A549 (cell line): ENCODE measurements at regions not wholly inside any gene's neighbourhood (a gene's known extent, or its start where the extent isn't known, plus 50 kb on each side); places are given as distances from the start of the nearest gene placed in this dataset.

ENCODE experiments used
- ATAC-seq, 2 experiments: fragments of 200-7000 bp in 1 of 2; fragments of >200 bp in 1 of 2; cut with Nextera tagmentation in 1 of 2; cut with Tn5 transposase in 1 of 2; 3 replicates each; pipeline versions ENCODE4 v1.8.0 to v1.9.1; 2018 to 2020; ENCODE audit warnings: mild to moderate bottlenecking in 1 of 2, moderate library complexity in 1 of 2
- CTCF ChIA-PET: fragments of 300-600 bp; sonication (Branson Sonifier 250); formaldehyde crosslinking; extraction: SDS; loops from one replicate; lab custom pipeline; 2021; ENCODE audit warnings: antibody characterized with exemption, inconsistent platforms; lab: Yijun Ruan, JAX
- POLR2A ChIA-PET: fragments of 350-600 bp; formaldehyde crosslinking; extraction: SDS; loops from one replicate; lab custom pipeline; 2021; ENCODE audit warnings: antibody characterized with exemption, inconsistent platforms; lab: Yijun Ruan, JAX
- DNase-seq, 2 experiments: peaks; one replicate each; pipeline versions ENCODE4 v3.0.0 to v3.0.0-alpha.2; 2011 to 2016; ENCODE audit warnings: low read depth in 1 of 2, low spot score in 1 of 2
- FAIRE-seq: peaks from 2 replicates; lab custom pipeline; 2011; peaks lifted over from hg19 to GRCh38; lab: Jason Lieb, UNC
- H3K27ac ChIP-seq, 2 experiments: fragments of >200 bp; sonication (Bioruptor Twin); formaldehyde crosslinking; 3 replicates each; pipeline ENCODE4 v1.5.1; 2016 to 2017
- H3K4me1 ChIP-seq: fragments of >200 bp; sonication (Bioruptor Twin); formaldehyde crosslinking; 3 replicates; pipeline ENCODE4 v1.6.1; 2016
- H3K4me2 ChIP-seq: fragments of >200 bp; sonication (Bioruptor Twin); formaldehyde crosslinking; 3 replicates; pipeline ENCODE4 v1.6.1; 2016
- H3K4me3 ChIP-seq: fragments of >200 bp; sonication (Bioruptor Twin); formaldehyde crosslinking; 3 replicates; pipeline ENCODE4 v1.5.1; 2016
- H3K9me3 ChIP-seq: fragments of >200 bp; sonication (Bioruptor Twin); formaldehyde crosslinking; 3 replicates; pipeline ENCODE4 v1.6.1; 2016
- ATOH8 ChIP-seq: fragments of 250-450 bp; sonication (Bioruptor Pico); IDR thresholded peaks from 2 replicates; pipeline ENCODE4 v1.5.0; 2020; ENCODE audit warnings: low read depth, mild to moderate bottlenecking, moderate library complexity
- CBX8 ChIP-seq: fragments of 200-600 bp; sonication (generic); IDR thresholded peaks from 2 replicates; pipeline ENCODE4 v1.6.1; 2016
- CEBPB ChIP-seq, 2 experiments: fragments of >200 bp in 1 of 2; sonication (Bioruptor Twin) in 1 of 2; formaldehyde crosslinking in 1 of 2; IDR thresholded peaks; 2 replicates each; pipeline ENCODE4 v1.6.1; 2012 to 2016
- CHD4 ChIP-seq: fragments of 200-600 bp; sonication (generic); IDR thresholded peaks from 2 replicates; pipeline ENCODE4 v1.6.1; 2016; ENCODE audit warnings: antibody characterized with exemption, mild to moderate bottlenecking, borderline replicate concordance
- ESRRA ChIP-seq: fragments of 150-350 bp; IDR thresholded peaks from 2 replicates; pipeline ENCODE4 v1.6.1; 2014; ENCODE audit warnings: mild to moderate bottlenecking, low read length, borderline replicate concordance
- FOSB ChIP-seq: fragments of 250-450 bp; sonication (Bioruptor Pico); IDR thresholded peaks from 2 replicates; pipeline ENCODE4 v1.5.0; 2020; ENCODE audit warnings: mild to moderate bottlenecking, moderate library complexity
- FOSL2 ChIP-seq, 2 experiments: fragments of 450-650 bp in 1 of 2; fragments of >200 bp in 1 of 2; sonication (Bioruptor Twin) in 1 of 2; formaldehyde crosslinking; IDR thresholded peaks; 2 replicates each; pipeline versions ENCODE4 v1.5.0 to v1.6.1; 2016 to 2020; ENCODE audit warnings: mild to moderate bottlenecking in 1 of 2, moderate library complexity in 1 of 2
- FOXS1 ChIP-seq: fragments of 250-450 bp; sonication (Bioruptor Pico); IDR thresholded peaks from 2 replicates; pipeline ENCODE4 v1.5.0; 2020; ENCODE audit warnings: mild to moderate bottlenecking, moderate library complexity
- HOXA7 ChIP-seq: fragments of 250-450 bp; sonication (Bioruptor Pico); IDR thresholded peaks from 2 replicates; pipeline ENCODE4 v1.5.0; 2020; ENCODE audit warnings: mild to moderate bottlenecking, moderate library complexity
- HOXB13 ChIP-seq: fragments of 250-450 bp; sonication (Bioruptor Pico); IDR thresholded peaks from 2 replicates; pipeline ENCODE4 v1.5.0; 2020; ENCODE audit warnings: low read depth, mild to moderate bottlenecking, moderate library complexity
- JUN ChIP-seq, 2 experiments: fragments of >200 bp; sonication (Bioruptor Twin); formaldehyde crosslinking; IDR thresholded peaks; 2 replicates in 1 of 2; 3 replicates in 1 of 2; pipeline ENCODE4 v1.6.1; 2016 to 2017
- MAX ChIP-seq: IDR thresholded peaks from 2 replicates; pipeline ENCODE4 v1.6.1; 2012
- MAZ ChIP-seq: fragments of 150-350 bp; IDR thresholded peaks from 2 replicates; pipeline ENCODE4 v1.6.1; 2014; ENCODE audit warnings: antibody characterized with exemption, low read depth, low read length, borderline replicate concordance
- MYC ChIP-seq: IDR thresholded peaks from 2 replicates; pipeline ENCODE4 v1.6.1; 2012; ENCODE audit warnings: mild to moderate bottlenecking, inconsistent platforms, low read length, improper control_type of control experiment, borderline replicate concordance
- PBX3 ChIP-seq: IDR thresholded peaks from 2 replicates; pipeline ENCODE4 v1.6.1; 2012
- POLR2AphosphoS2 ChIP-seq: conservative IDR thresholded peaks from 2 replicates; pipeline ENCODE4 v1.6.1; 2012; ENCODE audit warnings: low read length, improper control_type of control experiment, inconsistent platforms
- RAD21 ChIP-seq, 2 experiments: fragments of >200 bp in 1 of 2; sonication (Bioruptor Twin) in 1 of 2; formaldehyde crosslinking in 1 of 2; IDR thresholded peaks in 1 of 2; conservative IDR thresholded peaks in 1 of 2; 2 replicates in 1 of 2; 3 replicates in 1 of 2; pipeline ENCODE4 v1.6.1; 2012 to 2018; ENCODE audit warnings: inconsistent platforms in 1 of 2
- RNF2 ChIP-seq: fragments of 200-600 bp; sonication (generic); IDR thresholded peaks from 2 replicates; pipeline ENCODE4 v1.6.1; 2016; ENCODE audit warnings: low read depth, mild to moderate bottlenecking, antibody characterized with exemption, moderate library complexity, borderline replicate concordance
- SREBF2 ChIP-seq: fragments of 450-650 bp; IDR thresholded peaks from 2 replicates; pipeline ENCODE4 v1.6.1; 2014; ENCODE audit warnings: mild to moderate bottlenecking, moderate library complexity
- TFCP2L1 ChIP-seq: fragments of 250-450 bp; sonication (Bioruptor Pico); IDR thresholded peaks from 2 replicates; pipeline ENCODE4 v1.5.0; 2021; ENCODE audit warnings: mild to moderate bottlenecking
- TP53 ChIP-seq: fragments of 250-450 bp; sonication (Bioruptor Pico); IDR thresholded peaks from 2 replicates; pipeline ENCODE4 v1.5.0; 2021; ENCODE audit warnings: mild to moderate bottlenecking, moderate library complexity
- ZNF302 ChIP-seq: fragments of 250-450 bp; sonication (Bioruptor Pico); IDR thresholded peaks from 2 replicates; pipeline ENCODE4 v1.9.0; 2021; ENCODE audit warnings: inconsistent platforms, mild to moderate bottlenecking, moderate library complexity
- WGBS: methylation state at CpG from one replicate; pipeline ENCODE4 v1.1.6; 2017; ENCODE audit errors: missing lambda C conversion rate; 5-methylcytosine and 5-hydroxymethylcytosine counted together

- CTCF ChIA-PET: interaction anchor here (1.2 to 1.4 kb wide), 2 partner anchors 76 to 98 kb away, joined by 3 to 4 read pairs; no protein-coding TSS in a partner anchor
- Histone ChIP-seq H3K9me3 (no peaks in the 10 kb centered on the region), H3K4me3 (no peak overlapping the region), H3K27ac (no peak overlapping the region), H3K4me1 (peaks cover 12% of the 10 kb centered on the region), H3K4me2 (no peak overlapping the region)
- POLR2A ChIA-PET: no interaction called here
- TF ChIP-seq MAX (no peak), CHD4 (no peak), MYC (no peak), ATOH8 (CRISPR knock-in tag) (no peak), TFCP2L1 (CRISPR knock-in tag) (no peak), CBX8 (no peak), FOSB (no peak), HOXA7 (CRISPR knock-in tag) (no peak), CEBPB (IDR thresholded peaks at IDR 0.05) (no peak), ESRRA (no peak), SREBF2 (no peak), RNF2 (no peak), ZNF302 (CRISPR knock-in tag) (no peak)
- no peak for ATAC-seq
- no peak for DNase-seq
- WGBS: 78% methylated on average over 9 of the region's 9 CpGs
- no peak for FAIRE-seq
These were observed 95.4 kb downstream of the INHBB start for GRCh38 chr2:120441351-120441700.

- Histone ChIP-seq H3K27ac (no peak overlapping the region; a peak in 1 of 6 replicates), H3K4me2 (peak overlapping the region; percentile 61), H3K9me3 (no peaks in the 10 kb centered on the region), H3K4me1 (peaks cover 7% of the 10 kb centered on the region), H3K4me3 (peak overlapping the region; percentile 31; the same call in 1 of the 3 replicates)
- no peak for DNase-seq
- WGBS: 79% methylated on average over 41 of the region's 41 CpGs
- ChIA-PET POLR2A (no interaction called here), CTCF (interaction anchor here (1.4 kb wide), 2 partner anchors 76 to 99 kb away, joined by 3 to 4 read pairs; no protein-coding TSS in a partner anchor)
- FAIRE-seq: no peak
- ATAC-seq: no peak
- TF ChIP-seq PBX3 (no peak), TP53 (no peak), RAD21 (conservative IDR thresholded peaks at IDR 0.05 in 1 of 2, IDR thresholded peaks at IDR 0.05 in 1 of 2) (no peak), FOSB (no peak), FOXS1 (CRISPR knock-in tag) (no peak), MAZ (no peak), CBX8 (no peak), POLR2AphosphoS2 (no peak), FOSL2 (IDR thresholded peaks at IDR 0.05) (no peak), FOSL2 (CRISPR knock-in tag; IDR thresholded peaks at IDR 0.05) (no peak), JUN (IDR thresholded peaks at IDR 0.05) (no peak), HOXB13 (CRISPR knock-in tag) (no peak), CEBPB (IDR thresholded peaks at IDR 0.05) (no peak), MYC (no peak)
These were observed 96.0 kb downstream of the INHBB start for GRCh38 chr2:120441744-120442471.
